IPS-15b (cell line): ENCODE measurements at regions not wholly inside any gene's neighbourhood (a gene's known extent, or its start where the extent isn't known, plus 50 kb on each side); places are given as distances from the start of the nearest gene placed in this dataset.
"Not testable (repeated sequence)": the region's sequence is repeated elsewhere in the genome, so short reads cannot be mapped to it uniquely, and the experiment has no call there.

Experiments used
- H3K27me3 ChIP-seq: one replicate; pipeline ENCODE4 v1.6.1; 2013; ENCODE audit warnings: low read length; ENCODE audit not compliant: control insufficient read depth, insufficient read depth
- H3K36me3 ChIP-seq: one replicate; pipeline ENCODE4 v1.6.1; 2013; ENCODE audit warnings: low read length; ENCODE audit not compliant: control insufficient read depth, insufficient read depth
- H3K4me1 ChIP-seq: one replicate; pipeline ENCODE4 v1.6.1; 2013; ENCODE audit warnings: mild to moderate bottlenecking, low read length; ENCODE audit not compliant: control insufficient read depth, insufficient read depth
- H3K4me3 ChIP-seq: one replicate; pipeline ENCODE4 v1.5.1; 2013; ENCODE audit warnings: low read depth, low read length
- H3K9ac ChIP-seq: one replicate; pipeline ENCODE4 v1.6.1; 2013; ENCODE audit warnings: low read depth, mild to moderate bottlenecking, low read length
- H3K9me3 ChIP-seq: one replicate; pipeline ENCODE4 v1.6.1; 2013; ENCODE audit warnings: mild to moderate bottlenecking, low read length; ENCODE audit not compliant: control insufficient read depth, insufficient read depth

- H3K27me3 ChIP-seq, result no peaks in the 10 kb centered on the region
- no peak overlapping the region for H3K4me3 ChIP-seq
- H3K4me1 ChIP-seq, result no peaks in the 10 kb centered on the region
- H3K9me3 ChIP-seq, result no peaks in the 10 kb centered on the region
- no peaks in the 10 kb centered on the region for H3K36me3 ChIP-seq
- H3K9ac ChIP-seq, result no peak overlapping the region
Measured at GRCh38 chr16:64077242-64077641, 1044.6 kb downstream of the CDH11 start.

- Histone ChIP-seq H3K9me3 (no peaks in the 10 kb centered on the region), H3K27me3 (no peaks in the 10 kb centered on the region), H3K36me3 (no peaks in the 10 kb centered on the region), H3K9ac (no peak overlapping the region), H3K4me3 (no peak overlapping the region), H3K4me1 (no peaks in the 10 kb centered on the region)
Measured at GRCh38 chr16:64074706-64075105, 1047.2 kb downstream of the CDH11 start.

GRCh38 chr16:64072131-64072730 is 1049.6 kb downstream of the CDH11 start:
- H3K36me3 ChIP-seq, H3K9me3 ChIP-seq: not testable (repeated sequence)

GRCh38 chr16:64065523-64065922 is 1056.3 kb downstream of the CDH11 start:
- Histone ChIP-seq H3K36me3 (no peaks in the 10 kb centered on the region), H3K4me1 (no peaks in the 10 kb centered on the region), H3K27me3 (no peaks in the 10 kb centered on the region), H3K9me3 (no peaks in the 10 kb centered on the region), H3K9ac (no peak overlapping the region), H3K4me3 (no peak overlapping the region)

More at GRCh38 chr16:64072131-64072730, 1049.6 kb downstream of the CDH11 start:
- H3K9ac ChIP-seq, H3K27me3 ChIP-seq, H3K4me1 ChIP-seq, H3K4me3 ChIP-seq: not testable (repeated sequence)

GRCh38 chr16:64061621-64062020 is 1060.2 kb downstream of the CDH11 start:
- H3K4me1 ChIP-seq, result no peaks in the 10 kb centered on the region
- no peaks in the 10 kb centered on the region for H3K36me3 ChIP-seq
- H3K9ac ChIP-seq, result no peak overlapping the region
- H3K9me3 ChIP-seq, result no peaks in the 10 kb centered on the region
- H3K4me3 ChIP-seq, result no peak overlapping the region
- no peaks in the 10 kb centered on the region for H3K27me3 ChIP-seq

- Histone ChIP-seq H3K4me1 (no peaks in the 10 kb centered on the region), H3K27me3 (no peaks in the 10 kb centered on the region), H3K9ac (no peak overlapping the region)
Measured at GRCh38 chr16:64060631-64061030, 1061.2 kb downstream of the CDH11 start.

GRCh38 chr16:64058685-64059084 is 1063.2 kb downstream of the CDH11 start:
- Histone ChIP-seq H3K9me3 (no peaks in the 10 kb centered on the region), H3K9ac (no peak overlapping the region), H3K4me3 (no peak overlapping the region), H3K27me3 (no peaks in the 10 kb centered on the region), H3K4me1 (no peaks in the 10 kb centered on the region), H3K36me3 (no peaks in the 10 kb centered on the region)

More at GRCh38 chr16:64060631-64061030, 1061.2 kb downstream of the CDH11 start:
- no peaks in the 10 kb centered on the region for H3K9me3 ChIP-seq
- no peak overlapping the region for H3K4me3 ChIP-seq
- no peaks in the 10 kb centered on the region for H3K36me3 ChIP-seq

GRCh38 chr16:64051824-64052223 is 1070.0 kb downstream of the CDH11 start:
- Histone ChIP-seq H3K9ac (no peak overlapping the region), H3K36me3 (no peaks in the 10 kb centered on the region), H3K27me3 (no peaks in the 10 kb centered on the region), H3K9me3 (no peaks in the 10 kb centered on the region), H3K4me3 (no peak overlapping the region), H3K4me1 (no peaks in the 10 kb centered on the region)

- no peaks in the 10 kb centered on the region for H3K36me3 ChIP-seq
- H3K4me1 ChIP-seq, result no peaks in the 10 kb centered on the region
- no peak overlapping the region for H3K9ac ChIP-seq
- H3K9me3 ChIP-seq, result no peaks in the 10 kb centered on the region
- H3K27me3 ChIP-seq, result no peaks in the 10 kb centered on the region
- H3K4me3 ChIP-seq, result no peak overlapping the region
Measured at GRCh38 chr16:64047878-64048277, 1074.0 kb downstream of the CDH11 start.

GRCh38 chr16:64047207-64047606 is 1074.7 kb downstream of the CDH11 start:
- no peaks in the 10 kb centered on the region for H3K4me1 ChIP-seq
- no peaks in the 10 kb centered on the region for H3K36me3 ChIP-seq
- no peak overlapping the region for H3K9ac ChIP-seq
- no peaks in the 10 kb centered on the region for H3K27me3 ChIP-seq
- H3K4me3 ChIP-seq, result no peak overlapping the region
- no peaks in the 10 kb centered on the region for H3K9me3 ChIP-seq

GRCh38 chr16:64035337-64035736 is 1086.5 kb downstream of the CDH11 start:
- no peaks in the 10 kb centered on the region for H3K9me3 ChIP-seq
- no peaks in the 10 kb centered on the region for H3K27me3 ChIP-seq
- H3K4me3 ChIP-seq, result no peak overlapping the region

GRCh38 chr16:64019339-64019738 is 1102.5 kb downstream of the CDH11 start:
- no peaks in the 10 kb centered on the region for H3K9me3 ChIP-seq
- no peaks in the 10 kb centered on the region for H3K4me1 ChIP-seq
- no peak overlapping the region for H3K9ac ChIP-seq
- no peak overlapping the region for H3K4me3 ChIP-seq
- no peaks in the 10 kb centered on the region for H3K36me3 ChIP-seq
- no peaks in the 10 kb centered on the region for H3K27me3 ChIP-seq

More at GRCh38 chr16:64035337-64035736, 1086.5 kb downstream of the CDH11 start:
- H3K36me3 ChIP-seq, result no peaks in the 10 kb centered on the region
- H3K9ac ChIP-seq, result no peak overlapping the region
- H3K4me1 ChIP-seq, result no peaks in the 10 kb centered on the region
